ENCODE measurements at regions not wholly inside any gene's neighbourhood (a gene's known extent, or its start where the extent isn't known, plus 50 kb on each side); places are given as distances from the start of the nearest gene placed in this dataset.
"Not testable (repeated sequence)": the region's sequence is repeated elsewhere in the genome, so short reads cannot be mapped to it uniquely, and the experiment has no call there.

DNA sequence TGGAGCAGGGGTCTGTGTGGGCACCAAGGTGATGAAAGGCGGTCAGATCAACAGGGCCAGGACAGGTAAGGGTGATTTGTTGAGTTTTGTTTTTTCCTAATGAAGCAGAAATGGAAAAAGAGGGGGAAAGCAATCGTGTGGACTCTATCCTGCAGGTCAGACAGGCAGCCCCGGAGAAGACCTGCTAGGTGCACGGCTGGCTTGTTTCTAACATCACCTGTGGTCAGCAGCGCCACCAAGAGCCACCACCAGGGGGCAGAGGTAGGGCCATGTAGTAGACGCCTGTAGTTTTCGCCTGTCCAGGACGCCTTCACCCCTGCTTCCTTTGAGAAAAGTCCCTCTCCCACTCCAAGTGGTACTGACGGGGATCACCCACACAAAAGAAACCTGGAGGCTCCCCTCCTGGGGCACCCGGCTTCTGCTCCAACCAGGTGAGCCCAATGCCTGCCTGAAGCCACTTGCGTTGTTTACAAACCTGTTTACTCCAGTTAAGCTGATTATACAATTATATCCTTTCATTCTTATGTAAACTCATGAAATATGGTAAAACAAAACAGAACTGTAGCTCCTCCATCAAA, 54.2 kb upstream of the SEC14L1 start:
- DNase-seq (ENCODE audit: low read depth in 2 of 2) = peak; percentile 39 to 75

- no peak for DNase-seq (ENCODE audit: low read depth in 2 of 2)
These were observed 52.9 kb upstream of the SEC14L1 start for GRCh38 chr17:77087650-77088454.

DNA sequence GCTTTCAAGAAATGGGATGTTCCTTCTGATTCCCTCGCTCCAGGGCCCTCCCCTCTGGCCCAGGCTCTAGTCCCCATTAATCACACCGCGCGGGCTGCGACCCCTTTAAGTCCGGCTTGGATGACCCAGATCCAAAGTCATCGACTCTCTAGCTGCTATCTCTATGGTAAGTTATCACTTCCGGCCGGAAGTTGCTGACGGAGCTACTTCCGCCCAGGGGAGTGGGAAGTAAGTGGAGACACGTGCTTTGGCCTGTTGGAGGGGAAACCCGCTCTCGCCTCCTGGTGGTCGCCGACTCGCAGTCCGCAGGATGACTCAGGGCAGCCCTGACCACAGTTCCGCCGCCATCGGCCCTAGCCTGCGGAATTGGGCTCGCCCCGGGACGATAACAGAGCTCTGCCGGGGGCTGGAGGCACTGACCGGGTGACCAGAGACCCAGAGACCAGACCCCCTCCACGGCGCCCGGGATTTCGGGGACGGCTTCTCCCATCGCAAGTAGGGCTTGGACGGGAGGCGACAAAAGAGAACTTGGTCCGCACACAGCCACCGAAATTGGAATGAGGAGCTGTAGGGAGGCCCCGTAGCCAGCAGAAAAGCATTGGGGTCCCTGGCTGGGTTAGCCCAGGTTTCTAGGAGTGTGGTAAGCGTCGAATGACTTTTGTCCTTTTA, 52.2 kb upstream of the SEC14L1 start:
- peak; percentile 48 to 69 for DNase-seq (ENCODE audit: low read depth in 2 of 2)

- no peak for DNase-seq (ENCODE audit: low read depth in 2 of 2)
These were observed 51.7 kb upstream of the SEC14L1 start for GRCh38 chr17:77089124-77089490.

GRCh38 chr17:77089949-77090348, 50.8 kb upstream of the SEC14L1 start:
- not testable (repeated sequence) for DNase-seq (ENCODE audit: low read depth in 2 of 2)

DNA sequence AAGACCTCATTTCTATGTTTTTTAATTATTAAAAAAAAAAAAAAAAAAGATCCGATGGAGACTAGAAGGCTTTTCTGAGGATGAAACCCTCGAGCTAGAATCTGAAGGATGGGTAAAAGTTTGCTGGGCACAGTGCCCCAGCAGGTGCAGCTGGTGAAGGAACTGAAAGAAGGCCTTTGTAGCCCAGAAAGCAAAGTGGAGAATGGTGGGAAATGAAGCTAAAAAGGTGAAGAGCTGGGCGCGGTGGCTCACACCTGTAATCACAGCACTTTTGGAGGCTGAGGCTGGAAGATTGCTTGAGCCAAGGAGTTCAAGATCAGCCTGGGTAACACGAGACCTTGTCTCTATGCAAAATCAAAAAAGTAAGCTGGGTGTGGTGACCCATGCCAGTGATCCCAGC, 50.3 kb upstream of the SEC14L1 start:
- DNase-seq (ENCODE audit: low read depth in 2 of 2) = no peak

All from stimulated activated CD4-positive, alpha-beta T cell treated with anti-CD3 and anti-CD28 coated beads, Interleukin-1b, Interleukin-23, amount 100 ng/mL, for 1 hour (primary cell).